AG04450 (cell line): ENCODE measurements at regions not wholly inside any gene's neighbourhood (a gene's known extent, or its start where the extent isn't known, plus 50 kb on each side); places are given as distances from the start of the nearest gene placed in this dataset.

ENCODE experiments used
- CTCF ChIA-PET: fragments of 300-600, 350-600 bp; formaldehyde crosslinking; extraction: SDS; loops from one replicate; lab custom pipeline; 2022; ENCODE audit warnings: antibody characterized with exemption, inconsistent platforms; lab: Charles Lee
- POLR2A ChIA-PET: fragments of 350-600 bp; formaldehyde crosslinking; extraction: SDS; loops from one replicate; lab custom pipeline; 2021; ENCODE audit warnings: antibody characterized with exemption, inconsistent platforms; lab: Yijun Ruan, JAX
- DNase-seq: peaks from one replicate; pipeline ENCODE4 v3.0.0-alpha.2; 2011; ENCODE audit warnings: low read depth, low spot score
- H3K27ac ChIP-seq: one replicate; pipeline ENCODE4 v1.5.1; 2012; ENCODE audit warnings: low read depth, low read length, control low read depth
- H3K27me3 ChIP-seq: one replicate; pipeline ENCODE4 v1.6.0; 2012; ENCODE audit warnings: low read length; ENCODE audit not compliant: control insufficient read depth, insufficient read depth
- H3K4me3 ChIP-seq: 2 replicates; pipeline ENCODE4 v1.5.1; 2011; ENCODE audit warnings: mild to moderate bottlenecking, low read depth, low read length, control low read depth
- H3K9me3 ChIP-seq: 2 replicates; pipeline ENCODE4 v1.5.1; 2012; ENCODE audit warnings: low read length; ENCODE audit not compliant: control insufficient read depth, insufficient read depth
- TF ChIP-seq, protein P1 (sequence below): IDR thresholded peaks from 2 replicates; pipeline ENCODE4 v1.5.1; 2011; ENCODE audit warnings: low read depth, low read length, control low read depth, inconsistent platforms

DNA sequence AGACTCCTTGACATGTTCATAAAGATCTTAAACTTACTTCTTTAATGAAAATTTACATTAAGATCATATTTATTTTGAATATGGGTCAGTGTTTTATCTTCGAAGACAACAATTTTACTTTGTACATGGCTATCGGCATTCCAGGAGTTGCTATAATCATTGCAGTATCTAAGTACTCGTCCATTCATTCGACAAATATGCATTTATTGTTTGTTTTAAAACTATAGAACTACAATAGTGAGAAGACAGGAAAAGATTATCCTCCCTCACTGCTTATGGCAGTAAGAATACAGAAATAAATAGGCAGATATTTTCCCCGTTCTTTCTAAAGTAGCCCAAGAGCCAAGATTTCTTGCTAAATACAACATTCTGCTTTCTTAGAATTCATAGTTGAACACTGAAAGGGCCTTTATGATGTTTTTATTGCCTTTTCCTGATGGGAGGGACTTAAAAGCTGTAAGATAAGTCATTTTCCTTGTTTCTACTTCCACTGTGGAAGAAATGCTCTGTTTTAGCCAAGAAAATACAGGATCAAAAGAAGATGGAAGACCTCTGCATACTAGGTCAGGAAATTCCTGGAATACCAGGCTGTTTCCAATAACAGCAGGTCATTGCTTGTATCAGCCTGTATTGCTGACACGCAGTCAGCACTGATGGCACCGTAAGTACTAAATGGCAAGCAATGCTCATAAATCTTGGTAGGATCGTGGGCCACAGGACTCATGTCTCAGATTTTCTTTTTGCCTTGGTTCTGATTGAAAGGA is 521.0 kb upstream of the ATP2B1 start:
- POLR2A ChIA-PET: no interaction called here

DNA sequence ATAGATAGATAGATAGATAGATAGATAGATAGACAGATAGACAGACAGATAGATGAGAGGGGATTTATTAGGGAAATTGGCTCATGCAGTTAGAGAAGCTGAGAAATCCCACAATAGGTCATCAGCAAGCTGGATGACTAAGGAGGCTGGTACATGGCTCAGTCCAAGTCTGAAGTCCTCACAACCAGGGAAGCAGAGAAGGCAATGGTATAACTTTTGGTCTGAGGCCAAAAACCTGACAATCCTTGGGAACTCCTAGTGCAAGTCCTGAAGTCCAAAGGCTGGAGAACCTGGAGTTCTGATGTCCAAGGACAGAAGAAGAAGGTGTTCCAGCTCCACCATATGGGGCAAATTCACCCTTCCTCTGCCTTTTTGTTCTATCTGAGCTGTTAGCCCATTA is 517.6 kb upstream of the ATP2B1 start:
- Histone ChIP-seq H3K27me3 (no peaks in the 10 kb centered on the region), H3K9me3 (no peaks in the 10 kb centered on the region), H3K27ac (no peak overlapping the region), H3K4me3 (no peak overlapping the region)
- no peak for DNase-seq
- TF ChIP-seq, protein P1, sequence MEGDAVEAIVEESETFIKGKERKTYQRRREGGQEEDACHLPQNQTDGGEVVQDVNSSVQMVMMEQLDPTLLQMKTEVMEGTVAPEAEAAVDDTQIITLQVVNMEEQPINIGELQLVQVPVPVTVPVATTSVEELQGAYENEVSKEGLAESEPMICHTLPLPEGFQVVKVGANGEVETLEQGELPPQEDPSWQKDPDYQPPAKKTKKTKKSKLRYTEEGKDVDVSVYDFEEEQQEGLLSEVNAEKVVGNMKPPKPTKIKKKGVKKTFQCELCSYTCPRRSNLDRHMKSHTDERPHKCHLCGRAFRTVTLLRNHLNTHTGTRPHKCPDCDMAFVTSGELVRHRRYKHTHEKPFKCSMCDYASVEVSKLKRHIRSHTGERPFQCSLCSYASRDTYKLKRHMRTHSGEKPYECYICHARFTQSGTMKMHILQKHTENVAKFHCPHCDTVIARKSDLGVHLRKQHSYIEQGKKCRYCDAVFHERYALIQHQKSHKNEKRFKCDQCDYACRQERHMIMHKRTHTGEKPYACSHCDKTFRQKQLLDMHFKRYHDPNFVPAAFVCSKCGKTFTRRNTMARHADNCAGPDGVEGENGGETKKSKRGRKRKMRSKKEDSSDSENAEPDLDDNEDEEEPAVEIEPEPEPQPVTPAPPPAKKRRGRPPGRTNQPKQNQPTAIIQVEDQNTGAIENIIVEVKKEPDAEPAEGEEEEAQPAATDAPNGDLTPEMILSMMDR: no peak
- CTCF ChIA-PET: no interaction called here
- POLR2A ChIA-PET: no interaction called here

More for the DNA sequence above, 521.0 kb upstream of the ATP2B1 start:
- CTCF ChIA-PET: no interaction called here
- Histone ChIP-seq H3K9me3 (no peaks in the 10 kb centered on the region), H3K27ac (no peak overlapping the region), H3K27me3 (no peaks in the 10 kb centered on the region), H3K4me3 (no peak overlapping the region)
- DNase-seq: no peak
- TF ChIP-seq, protein P1: no peak

DNA sequence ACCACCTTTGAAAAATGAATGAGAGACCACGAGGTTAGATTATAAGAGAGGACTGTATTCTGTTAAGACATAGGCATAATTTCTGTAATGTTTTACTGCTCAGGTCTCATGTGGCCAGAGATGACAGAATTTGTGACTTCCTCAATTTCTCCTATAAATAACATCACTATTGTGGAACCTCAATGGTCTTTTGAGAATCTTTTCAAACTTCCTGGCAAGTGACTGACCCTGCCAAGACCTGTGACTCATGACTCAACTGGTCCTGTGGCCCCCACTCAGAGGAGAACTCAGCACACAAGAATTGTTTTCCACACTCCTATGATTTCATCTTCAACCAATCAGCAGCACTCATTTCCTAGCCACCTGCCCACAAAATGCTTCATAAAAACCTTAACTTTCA is 508.2 kb upstream of the ATP2B1 start:
- H3K9me3 ChIP-seq: no peaks in the 10 kb centered on the region
- CTCF ChIA-PET: interaction anchor here (1.2 kb wide), 1 partner anchor 637 kb away, joined by 3 read pairs; no protein-coding TSS in a partner anchor
- DNase-seq: no peak

DNA sequence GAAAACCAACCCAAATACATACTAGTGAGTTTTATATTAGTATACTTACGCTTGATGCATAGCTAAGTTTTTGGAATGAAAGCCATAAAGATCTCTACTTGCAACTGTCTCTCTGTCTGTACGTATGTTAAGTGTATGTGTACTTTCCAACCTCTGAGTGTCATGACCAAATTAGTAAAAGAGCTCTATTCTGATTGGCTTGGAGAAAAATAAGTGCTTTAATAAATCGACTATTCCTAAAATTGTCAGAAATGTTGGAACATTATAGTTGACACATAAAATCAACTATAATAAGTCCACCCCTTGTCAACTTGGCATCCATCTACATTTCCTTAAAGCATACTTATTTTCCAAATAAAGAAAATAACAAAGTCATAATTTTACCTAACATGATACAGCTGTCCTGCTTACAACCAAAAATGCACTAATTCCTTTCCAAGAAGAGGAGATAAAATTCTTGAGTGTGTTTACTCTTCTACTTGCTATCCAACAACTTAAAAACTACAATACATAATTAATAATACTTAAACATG is 507.4 kb upstream of the ATP2B1 start:
- TF ChIP-seq, protein P1: no peak
- POLR2A ChIA-PET: no interaction called here
- H3K27me3 ChIP-seq: no peaks in the 10 kb centered on the region
- CTCF ChIA-PET: interaction anchor here (1.2 kb wide), 1 partner anchor 638 kb away, joined by 3 read pairs; no protein-coding TSS in a partner anchor
- no peak overlapping the region for H3K4me3 ChIP-seq
- no peaks in the 10 kb centered on the region for H3K9me3 ChIP-seq
- H3K27ac ChIP-seq: no peak overlapping the region
- DNase-seq: no peak

More for the DNA sequence above, 508.2 kb upstream of the ATP2B1 start:
- Histone ChIP-seq H3K27me3 (no peaks in the 10 kb centered on the region), H3K4me3 (no peak overlapping the region), H3K27ac (no peak overlapping the region)
- TF ChIP-seq, protein P1: no peak
- POLR2A ChIA-PET: no interaction called here

DNA sequence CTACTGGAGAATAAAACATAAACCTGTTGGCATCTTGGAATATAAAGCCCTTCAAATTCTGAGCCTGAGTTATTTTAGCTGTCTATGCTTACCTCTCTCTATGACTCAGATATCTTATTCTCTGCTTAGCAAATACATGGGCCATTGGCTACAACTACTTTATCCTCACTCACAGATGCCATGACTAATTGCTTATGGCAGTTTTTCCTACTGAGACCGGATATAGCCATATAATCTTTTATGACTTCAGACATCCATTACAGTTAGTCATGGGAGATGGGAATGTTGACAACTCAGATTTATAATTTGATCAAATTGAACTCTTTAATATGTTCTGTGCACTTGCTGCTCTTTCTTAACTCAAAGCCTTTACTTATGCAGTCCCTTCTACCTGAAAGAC is 502.4 kb upstream of the ATP2B1 start:
- H3K9me3 ChIP-seq: peaks cover 6% of the 10 kb centered on the region; the same call in 1 of the 2 replicates
- no peak overlapping the region for H3K4me3 ChIP-seq
- ChIA-PET POLR2A (no interaction called here), CTCF (no interaction called here)
- no peaks in the 10 kb centered on the region for H3K27me3 ChIP-seq
- TF ChIP-seq, protein P1: no peak
- no peak for DNase-seq
- no peak overlapping the region for H3K27ac ChIP-seq
